ENCODE measurements at regions not wholly inside any gene's neighbourhood (a gene's known extent, or its start where the extent isn't known, plus 50 kb on each side); places are given as distances from the start of the nearest gene placed in this dataset.

DNA sequence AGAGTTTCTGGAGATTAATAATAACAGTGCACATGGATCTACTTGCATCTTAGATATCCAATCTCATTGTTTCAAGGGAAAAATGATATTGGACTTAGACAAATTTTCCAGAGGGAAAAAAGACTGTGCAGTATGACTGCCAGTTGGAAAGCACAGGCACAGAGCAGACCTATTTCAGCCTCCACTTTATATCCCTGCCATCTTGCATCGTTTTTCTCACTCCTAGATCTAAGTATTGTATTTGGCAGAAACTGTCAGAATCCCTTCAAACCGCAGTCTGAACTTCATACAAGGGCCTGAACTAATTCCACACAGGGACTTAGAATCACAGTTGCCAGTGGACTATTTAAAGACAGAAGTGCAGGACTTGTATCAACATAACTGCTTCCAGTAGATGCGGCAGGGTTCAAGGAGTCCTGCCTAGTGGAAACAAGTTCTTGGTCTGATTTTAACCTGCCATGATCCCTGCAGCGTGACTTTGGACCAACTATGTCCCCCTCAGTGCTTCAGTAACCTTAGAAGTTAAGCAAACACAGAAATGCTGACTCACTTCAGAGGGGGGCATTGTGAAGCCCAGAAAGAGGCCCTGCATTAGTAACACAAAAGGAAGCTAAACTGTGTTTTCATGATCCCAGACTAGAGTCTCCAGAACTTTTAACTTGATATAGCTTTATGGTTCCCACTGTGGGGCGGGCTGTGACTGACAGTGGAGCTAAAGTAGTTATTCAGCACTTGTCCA, 95.7 kb upstream of the PALS2 start:
- no peak for DNase-seq

DNA sequence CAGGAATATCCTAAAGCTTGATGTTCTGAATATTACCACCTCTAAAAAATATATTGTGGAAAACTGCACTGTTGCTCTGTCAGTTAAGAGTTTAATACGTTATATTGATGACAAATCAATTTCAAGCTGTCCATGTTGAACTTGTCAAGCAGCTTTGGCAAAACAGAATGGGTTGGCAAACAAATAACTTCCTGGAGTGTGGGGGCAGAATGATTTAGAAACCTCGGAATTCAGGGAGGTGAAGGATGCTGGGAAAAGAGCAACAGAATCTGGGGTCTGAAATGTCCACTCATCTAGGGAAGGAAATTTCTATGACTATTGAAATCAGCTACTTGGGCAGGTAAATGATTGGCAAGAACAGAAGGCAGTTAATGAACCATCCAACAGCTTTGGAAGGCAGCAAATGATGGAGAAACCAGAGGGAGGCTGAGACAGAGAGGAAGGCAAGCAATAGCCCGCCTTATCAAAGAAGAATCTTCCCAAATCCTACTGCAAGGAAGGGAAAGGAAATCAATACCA, 95.1 kb upstream of the PALS2 start:
- DNase-seq, result no peak

DNA sequence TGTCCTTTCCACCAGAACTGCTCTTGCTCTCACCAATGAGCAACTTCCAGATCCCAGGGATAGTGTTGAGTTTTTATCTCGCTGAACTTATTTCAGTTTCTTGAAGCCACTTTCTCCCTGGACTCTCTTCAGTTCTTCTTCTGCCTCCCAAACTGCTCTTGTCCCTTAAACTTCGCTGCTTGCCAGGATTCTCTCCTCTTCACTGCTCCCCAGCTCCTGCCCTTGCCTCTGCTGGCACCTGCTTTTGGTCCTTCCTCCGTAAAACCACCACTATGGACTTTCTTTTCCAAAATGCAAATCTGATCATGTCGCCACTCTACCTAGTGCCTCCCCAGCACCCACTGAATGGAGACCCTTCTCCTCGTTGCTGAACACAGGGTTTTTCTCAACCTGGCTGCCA, 92.8 kb upstream of the PALS2 start:
- no peak for DNase-seq

DNA sequence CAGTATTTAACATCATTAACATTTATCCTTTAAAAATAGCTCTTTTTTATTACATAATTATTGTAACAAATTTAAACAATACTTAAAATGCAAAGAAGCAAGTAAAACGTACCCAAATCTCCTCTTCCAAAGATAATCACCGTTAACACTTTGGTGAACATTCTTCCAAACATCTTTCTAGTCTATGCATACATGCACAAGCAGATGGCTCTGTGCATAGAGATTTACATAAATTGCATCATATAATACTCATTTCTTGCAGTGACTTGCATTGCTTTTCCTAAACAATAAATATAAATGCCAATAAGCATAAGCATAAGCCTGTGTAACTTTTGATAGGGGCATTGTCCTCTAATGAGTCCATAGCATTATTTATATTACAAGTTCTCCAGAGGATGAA, 89.4 kb upstream of the PALS2 start:
- DNase-seq, result no peak

DNA sequence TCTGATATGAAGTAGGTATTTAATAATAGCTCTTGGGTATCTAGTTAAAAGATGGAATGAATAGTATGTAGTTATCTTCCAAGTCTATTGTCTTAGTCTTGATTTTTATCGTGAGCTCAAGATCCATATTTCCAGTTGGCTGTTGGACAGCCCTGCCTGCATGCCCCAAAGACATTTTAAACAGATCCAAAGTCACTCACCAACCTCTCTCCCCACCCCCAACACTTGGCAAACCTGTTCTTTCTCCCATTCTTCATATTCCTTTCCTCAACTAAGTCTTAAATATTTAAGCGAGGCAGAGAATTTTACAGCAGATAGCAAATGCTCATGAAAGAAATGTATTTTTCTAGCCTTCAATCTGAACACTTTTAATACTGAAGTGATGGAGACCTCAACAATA, 80.7 kb upstream of the PALS2 start:
- no peak for DNase-seq

DNA sequence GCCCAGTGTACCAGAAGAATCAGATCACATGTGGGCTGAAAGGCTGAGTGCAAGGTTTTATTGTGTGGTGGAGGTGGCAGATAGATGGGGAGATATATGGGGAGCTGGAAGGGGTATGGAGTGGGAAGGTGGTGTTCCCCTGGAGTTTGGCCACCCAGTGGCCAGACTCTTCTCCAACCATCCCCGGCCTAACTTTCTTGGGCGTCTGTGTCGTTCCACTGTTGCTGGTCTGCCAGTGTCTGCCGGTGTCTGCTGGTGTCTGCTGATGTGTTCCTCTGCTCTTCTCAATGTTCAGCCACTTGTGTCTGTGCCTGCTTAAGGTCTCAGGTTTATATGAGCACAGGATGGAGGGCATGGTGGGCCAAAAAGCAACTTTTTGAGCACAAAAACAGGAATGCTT, 78.4 kb upstream of the PALS2 start:
- DNase-seq, result no peak

DNA sequence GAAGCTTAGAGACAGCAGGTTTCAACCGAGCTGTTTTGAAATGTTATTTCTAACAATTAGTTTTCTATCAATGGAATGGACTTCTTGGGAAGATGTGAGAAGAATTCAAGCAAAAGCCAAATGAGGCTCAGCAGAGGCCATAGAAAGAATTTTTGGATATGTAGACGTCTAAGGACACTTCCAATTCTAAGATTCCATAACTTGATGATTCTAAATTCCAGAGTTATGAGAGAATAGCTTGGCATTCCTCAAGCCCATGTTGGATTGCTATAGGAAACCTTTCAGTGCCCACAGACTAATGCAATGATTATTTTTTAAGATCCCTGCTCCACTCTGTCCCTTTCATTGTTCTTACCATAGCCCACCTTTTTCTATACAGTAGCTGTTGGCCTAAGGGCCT, 77.2 kb upstream of the PALS2 start:
- no peak for DNase-seq

DNA sequence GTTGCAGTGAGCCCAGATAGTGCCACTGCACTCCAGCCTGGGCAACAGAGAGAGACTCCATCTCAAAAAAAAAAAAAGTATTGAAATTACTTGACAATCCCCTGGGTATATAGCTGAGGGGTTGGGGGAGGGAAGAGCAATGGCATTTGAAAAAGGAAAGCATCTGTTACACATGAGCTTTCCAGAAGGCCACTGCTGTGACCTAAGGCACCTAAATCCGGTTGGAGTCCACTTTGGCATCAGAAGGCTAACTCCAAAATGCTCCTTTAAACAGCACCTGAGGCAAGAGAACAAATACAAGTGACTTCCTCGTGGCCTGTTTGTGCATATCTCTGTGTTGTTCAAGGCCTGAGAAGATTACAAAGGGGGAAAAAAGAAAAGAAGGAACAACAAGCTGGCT, 74.8 kb upstream of the PALS2 start:
- no peak for DNase-seq

DNA sequence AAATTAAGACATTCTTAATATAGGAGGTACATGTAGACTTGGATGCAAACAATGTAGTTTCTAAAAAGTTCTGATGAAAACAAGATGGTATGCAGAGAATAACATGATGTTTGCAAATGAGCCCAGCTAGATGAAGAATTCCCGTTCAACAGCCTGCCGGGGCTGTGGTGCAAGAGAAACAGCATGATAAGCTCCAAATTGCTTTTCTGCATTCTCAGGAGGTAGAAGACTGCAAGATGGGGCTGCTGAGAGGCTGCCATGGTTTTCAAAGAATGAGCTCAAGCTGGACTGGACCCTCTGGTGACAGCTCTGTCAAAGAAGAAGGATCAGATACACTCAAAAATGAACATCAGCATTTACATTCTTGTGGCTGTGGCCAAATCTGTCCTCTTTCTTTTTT, 73.4 kb upstream of the PALS2 start:
- no peak for DNase-seq

DNA sequence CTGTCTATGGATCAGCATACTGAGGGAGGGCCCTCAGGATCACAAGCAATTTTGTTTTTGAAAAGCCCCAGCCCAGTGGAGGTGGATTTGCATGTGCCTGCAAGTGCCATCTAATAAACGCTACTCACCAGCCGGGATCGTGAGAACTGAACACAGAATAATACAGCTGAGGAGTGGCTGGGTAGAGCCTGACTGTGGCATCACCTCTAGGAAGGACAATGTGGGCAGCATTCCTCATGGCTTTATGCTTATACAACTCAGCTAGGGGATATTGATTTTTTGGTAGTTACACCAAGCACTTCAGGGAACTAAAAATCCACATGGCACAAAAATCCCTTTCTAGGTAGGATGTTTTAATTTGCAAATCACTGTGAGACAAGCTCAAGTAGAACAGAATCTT, 72.7 kb upstream of the PALS2 start:
- DNase-seq, result no peak

DNA sequence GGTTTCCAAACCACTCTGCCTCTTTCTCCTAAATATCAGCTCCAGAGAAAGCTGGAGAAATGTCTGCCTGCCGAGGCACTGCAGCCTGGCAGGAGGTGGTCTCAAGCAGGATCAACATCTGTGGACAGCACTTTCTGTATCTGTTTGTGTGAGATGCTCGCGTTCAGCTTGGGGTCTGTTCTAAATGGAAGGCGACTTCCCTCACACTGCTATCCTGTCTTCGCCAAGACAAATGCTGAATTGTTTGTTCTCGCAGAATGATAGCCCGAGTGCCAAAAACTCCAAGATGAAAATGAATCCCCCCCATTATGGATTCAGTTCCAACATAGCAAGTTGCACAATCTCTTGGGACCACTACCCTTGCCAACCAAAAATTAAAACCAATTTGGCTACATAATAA, 72.2 kb upstream of the PALS2 start:
- no peak for DNase-seq

DNA sequence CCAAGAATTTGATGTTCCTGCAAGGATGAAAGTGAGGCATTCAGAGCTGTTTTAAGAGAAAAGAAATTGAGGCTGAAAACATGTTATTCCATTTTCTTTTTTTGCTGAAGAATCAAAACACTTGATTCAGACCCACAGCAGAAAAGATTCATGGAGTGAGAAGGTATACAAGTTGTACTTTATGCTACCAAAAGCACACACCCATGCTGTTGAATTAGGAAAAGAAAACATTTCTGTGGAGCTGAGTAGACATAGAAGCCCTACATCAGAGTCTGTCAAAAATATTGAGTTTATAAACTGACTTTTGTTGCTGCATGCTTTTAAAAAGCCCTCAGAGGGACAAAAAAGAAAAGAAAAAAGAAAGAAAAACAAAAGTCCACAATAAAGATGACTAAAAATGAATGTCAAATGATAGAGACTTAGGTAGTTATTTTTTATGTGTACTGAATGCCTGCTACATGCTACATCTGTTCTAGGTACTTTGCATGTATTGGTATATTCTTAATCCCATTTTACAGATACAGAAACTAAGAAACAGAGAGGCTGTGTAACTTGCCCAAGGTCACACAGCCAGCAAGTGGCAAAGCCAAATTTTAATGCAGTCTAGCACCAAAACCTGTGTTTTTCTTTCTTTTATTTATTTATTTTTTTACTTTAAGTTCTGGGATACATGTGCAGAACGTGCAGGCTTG, 71.7 kb upstream of the PALS2 start:
- DNase-seq, result no peak

DNA sequence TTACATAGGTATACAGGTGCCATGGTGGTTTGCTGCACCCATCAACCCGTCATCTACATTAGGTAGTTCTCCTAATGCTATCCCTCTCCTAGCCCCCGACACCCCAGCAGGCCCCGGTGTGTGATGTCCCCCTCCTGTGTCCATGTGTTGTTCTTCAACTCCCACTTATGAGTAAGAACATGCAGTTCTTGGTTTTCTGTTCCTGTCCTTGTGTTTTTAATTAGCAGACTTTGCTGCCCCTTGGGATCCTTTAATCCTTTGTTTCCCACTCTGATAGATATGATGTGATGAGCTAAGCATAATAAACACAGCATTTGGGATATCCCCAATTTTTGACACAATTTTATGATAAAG, 71.1 kb upstream of the PALS2 start:
- no peak for DNase-seq

DNA sequence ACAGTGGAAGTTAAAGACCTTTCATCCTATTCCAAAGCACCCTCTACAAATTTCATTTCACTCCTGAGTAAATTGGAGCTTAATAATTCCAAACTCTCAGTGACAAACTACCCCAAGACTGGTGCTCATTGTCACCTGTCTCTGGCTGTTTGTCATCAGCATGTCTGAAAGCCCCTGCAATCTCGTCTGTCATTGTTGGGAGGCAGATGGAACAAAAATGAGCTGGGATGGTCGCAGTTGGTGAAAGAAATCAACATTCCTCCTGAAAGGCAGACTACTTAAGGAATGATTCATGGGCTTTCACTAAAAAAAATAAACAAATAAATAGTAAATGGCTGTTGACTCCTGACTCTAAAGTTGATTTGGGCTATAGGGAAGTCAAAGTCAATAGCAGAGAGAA, 69.7 kb upstream of the PALS2 start:
- DNase-seq, result no peak

DNA sequence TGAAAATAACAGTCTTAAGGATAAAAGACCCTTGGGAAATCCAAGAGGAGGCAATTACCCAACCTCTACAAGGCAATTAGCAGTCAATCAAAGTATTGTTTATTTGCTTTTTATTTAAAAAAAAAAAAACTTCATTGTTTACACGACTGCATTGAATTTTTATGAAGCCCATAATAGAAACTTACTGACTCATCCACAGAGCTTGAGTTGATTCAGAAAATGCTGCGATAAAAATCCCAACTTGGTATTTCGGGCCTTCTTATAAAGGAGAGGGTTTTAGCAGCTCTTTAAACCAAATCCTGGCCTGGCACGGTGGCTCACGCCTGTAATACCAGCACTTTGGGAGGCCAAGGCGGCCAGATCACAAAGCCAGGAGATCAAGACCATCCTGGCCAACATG, 69.2 kb upstream of the PALS2 start:
- no peak for DNase-seq

DNA sequence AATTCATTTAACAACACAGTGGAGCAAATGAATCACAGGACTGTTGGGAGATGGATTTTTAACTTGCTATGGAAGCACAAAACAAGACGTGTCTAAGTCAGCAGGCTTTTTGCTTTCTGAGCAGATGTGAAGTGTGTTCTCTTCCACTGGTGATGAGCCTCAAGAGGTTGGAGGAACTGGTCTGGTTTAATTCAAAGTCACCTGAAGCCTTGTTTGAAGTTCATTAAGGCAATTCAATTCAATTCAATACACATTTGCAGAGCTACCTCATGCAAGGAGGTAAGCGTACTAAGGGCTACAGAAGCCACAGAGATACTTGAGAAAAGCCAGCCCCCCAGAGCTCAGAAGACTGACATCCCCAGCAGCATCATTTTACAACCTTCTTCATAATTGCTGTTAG, 68.4 kb upstream of the PALS2 start:
- DNase-seq, result no peak

DNA sequence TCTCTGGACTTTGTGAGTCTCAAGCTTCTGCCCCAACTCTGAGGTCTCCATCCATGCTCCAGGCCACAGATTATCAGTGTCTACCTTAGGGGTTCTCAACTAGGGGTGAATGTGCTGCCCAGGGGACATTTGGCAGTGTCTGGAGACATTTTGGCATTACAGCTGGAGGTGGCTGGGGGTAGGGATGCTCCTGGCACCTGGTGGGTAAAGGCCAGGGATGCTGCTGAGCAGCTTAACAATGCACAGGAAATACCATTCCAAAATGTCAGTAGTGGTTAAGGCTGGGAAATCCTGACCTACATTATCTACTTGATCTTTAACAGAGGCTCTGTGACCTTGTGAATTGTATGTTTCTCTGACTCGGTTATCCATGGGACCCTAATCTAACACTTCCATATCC, 67.3 kb upstream of the PALS2 start:
- no peak for DNase-seq

DNA sequence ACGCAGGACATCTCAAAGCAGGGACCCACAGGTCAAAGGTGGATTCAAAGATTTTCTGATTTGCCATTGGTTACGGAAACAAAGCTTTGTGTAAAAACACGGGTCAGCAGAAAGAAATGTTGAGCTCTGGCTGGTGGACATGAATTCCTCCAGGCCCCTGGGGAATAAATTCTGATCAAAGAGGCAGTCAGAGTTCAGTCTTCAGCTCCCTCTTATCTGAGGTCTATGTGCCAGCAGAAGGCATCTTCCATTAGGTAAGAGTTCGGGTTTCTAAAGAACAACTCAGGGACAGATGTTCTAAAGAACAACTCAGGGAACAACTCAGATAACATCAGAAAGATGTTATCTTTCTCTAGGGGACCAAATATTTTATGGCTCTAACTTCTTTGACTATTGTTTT, 64.9 kb upstream of the PALS2 start:
- DNase-seq, result no peak

DNA sequence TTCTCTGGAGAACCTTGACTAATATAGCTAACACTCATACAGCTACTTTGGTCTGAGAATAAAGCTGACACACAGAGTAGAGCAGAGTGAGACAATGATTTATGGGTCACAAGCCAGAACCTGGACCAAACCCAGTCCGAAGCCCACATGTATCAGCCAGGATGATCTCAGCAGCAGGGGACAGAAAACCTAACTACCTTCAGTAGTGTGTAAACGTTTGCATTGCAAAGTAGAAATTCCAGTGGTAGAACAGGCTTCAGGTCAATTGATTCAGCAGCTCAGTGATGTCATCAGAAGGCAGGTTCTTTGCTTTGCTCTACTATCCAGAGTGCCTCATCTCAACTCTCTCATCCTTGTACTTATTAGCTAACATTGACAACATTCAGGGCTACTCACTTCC, 62.5 kb upstream of the PALS2 start:
- DNase-seq, result no peak

DNA sequence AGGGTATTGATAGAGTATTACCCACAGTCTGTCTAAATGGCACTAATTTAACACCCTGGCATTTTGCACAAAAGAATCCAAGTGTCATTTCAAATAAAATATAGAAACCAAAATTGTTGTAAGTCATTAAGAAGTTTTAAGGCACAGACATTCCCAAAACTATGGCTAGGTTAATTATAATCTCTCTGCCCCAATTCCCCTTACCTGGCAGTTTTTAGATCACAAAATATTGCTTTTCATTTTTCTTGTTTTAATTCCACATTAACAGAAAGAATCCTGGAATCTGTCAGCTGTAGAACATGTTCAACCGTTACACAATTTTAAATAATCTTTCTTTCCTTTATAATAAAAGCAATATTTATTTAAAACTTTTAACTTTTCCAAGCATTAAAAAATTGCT, 56.1 kb upstream of the PALS2 start:
- DNase-seq, result no peak

DNA sequence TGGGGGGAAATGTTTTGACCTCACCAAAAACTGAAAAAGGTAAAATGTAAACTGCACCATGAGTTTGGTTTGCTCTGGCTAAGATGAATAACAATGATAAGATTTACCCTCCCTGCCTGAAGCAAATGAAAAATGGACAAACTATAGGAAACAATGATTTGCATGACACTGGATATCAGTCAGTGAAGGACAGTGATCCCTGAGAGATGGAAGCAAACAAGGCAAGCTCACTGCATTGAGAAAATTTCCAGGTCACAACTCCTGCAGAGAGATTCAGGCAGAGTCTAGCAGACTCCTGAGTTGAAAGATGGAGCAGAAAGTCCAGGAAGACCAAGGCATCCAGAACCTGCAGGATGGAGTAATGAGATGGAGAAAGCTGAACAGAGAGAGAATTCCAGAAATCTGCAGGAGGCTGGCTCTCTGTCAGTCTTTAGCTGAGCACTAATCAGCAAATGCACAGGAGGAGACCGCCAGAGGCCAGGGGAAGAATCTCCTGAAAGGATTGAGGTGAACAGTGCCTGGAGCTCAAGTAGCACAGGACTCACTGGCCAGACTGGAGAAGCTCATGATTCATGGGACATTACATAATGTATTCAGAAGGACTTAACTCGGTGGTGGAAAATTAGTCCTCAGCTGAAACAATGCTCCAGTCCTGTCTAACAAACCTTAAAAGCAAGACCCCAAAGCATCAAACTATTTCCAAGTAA, 51.2 kb upstream of the PALS2 start:
- no peak for DNase-seq

Data from NCI-H1694 treated with DMSO at 0.1 percent for 48 hours (cell line).